ENCODE measurements at regions not wholly inside any gene's neighbourhood (a gene's known extent, or its start where the extent isn't known, plus 50 kb on each side); places are given as distances from the start of the nearest gene placed in this dataset.
"Not testable (repeated sequence)": the region's sequence is repeated elsewhere in the genome, so short reads cannot be mapped to it uniquely, and the experiment has no call there.

GRCh38 chrX:896256-896655 is 265.7 kb downstream of the SHOX start:
- no peak for DNase-seq (ENCODE audit: low read depth)

GRCh38 chrX:889966-890651 is 259.5 kb downstream of the SHOX start:
- no peak for DNase-seq (ENCODE audit: low read depth)

GRCh38 chrX:887724-888123 is 257.1 kb downstream of the SHOX start:
- DNase-seq (ENCODE audit: low read depth): not testable (repeated sequence)

GRCh38 chrX:883588-883987 is 253.0 kb downstream of the SHOX start:
- no peak for DNase-seq (ENCODE audit: low read depth)

- DNase-seq (ENCODE audit: low read depth): not testable (repeated sequence)
Observed at GRCh38 chrX:879756-880698, 249.4 kb downstream of the SHOX start.

- no peak for DNase-seq (ENCODE audit: low read depth)
Observed at GRCh38 chrX:874061-874460, 243.5 kb downstream of the SHOX start.

GRCh38 chrX:873016-873415 is 242.4 kb downstream of the SHOX start:
- no peak for DNase-seq (ENCODE audit: low read depth)

- DNase-seq (ENCODE audit: low read depth): no peak
Observed at GRCh38 chrX:872090-872489, 241.5 kb downstream of the SHOX start.

- no peak for DNase-seq (ENCODE audit: low read depth)
Observed at GRCh38 chrX:871626-872025, 241.0 kb downstream of the SHOX start.

- no peak for DNase-seq (ENCODE audit: low read depth)
Observed at GRCh38 chrX:867966-868647, 237.5 kb downstream of the SHOX start.

- no peak for DNase-seq (ENCODE audit: low read depth)
Observed at GRCh38 chrX:867502-867901, 236.9 kb downstream of the SHOX start.

- no peak for DNase-seq (ENCODE audit: low read depth)
Observed at GRCh38 chrX:866441-866990, 235.9 kb downstream of the SHOX start.

- no peak for DNase-seq (ENCODE audit: low read depth)
Observed at GRCh38 chrX:865422-865821, 234.8 kb downstream of the SHOX start.

GRCh38 chrX:861921-862320 is 231.3 kb downstream of the SHOX start:
- DNase-seq (ENCODE audit: low read depth): no peak

GRCh38 chrX:861340-861890 is 230.8 kb downstream of the SHOX start:
- DNase-seq (ENCODE audit: low read depth): no peak

GRCh38 chrX:859329-859728 is 228.7 kb downstream of the SHOX start:
- DNase-seq (ENCODE audit: low read depth): no peak

- no peak for DNase-seq (ENCODE audit: low read depth)
Observed at GRCh38 chrX:858542-859078, 228.0 kb downstream of the SHOX start.

- no peak for DNase-seq (ENCODE audit: low read depth)
Observed at GRCh38 chrX:857376-857775, 226.8 kb downstream of the SHOX start.

GRCh38 chrX:856566-857290 is 226.1 kb downstream of the SHOX start:
- DNase-seq (ENCODE audit: low read depth): no peak

- DNase-seq (ENCODE audit: low read depth): no peak
Observed at GRCh38 chrX:853304-853703, 222.7 kb downstream of the SHOX start.

- no peak for DNase-seq (ENCODE audit: low read depth)
Observed at GRCh38 chrX:850471-850916, 219.9 kb downstream of the SHOX start.

All from fibroblast of gingiva (primary cell).